Rectal smooth muscle tissue (tissue), 1 donor: ENCODE measurements at regions not wholly inside any gene's neighbourhood (a gene's known extent, or its start where the extent isn't known, plus 50 kb on each side); places are given as distances from the start of the nearest gene placed in this dataset.

Source experiments
- H3K27ac ChIP-seq: one replicate; pipeline ENCODE4 v1.7.0; 2013; ENCODE audit warnings: low read depth, low read length, inconsistent platforms
- H3K27me3 ChIP-seq: one replicate; pipeline ENCODE4 v1.7.0; 2013; ENCODE audit warnings: low read length; ENCODE audit not compliant: control insufficient read depth, insufficient read depth
- H3K36me3 ChIP-seq: one replicate; pipeline ENCODE4 v1.7.0; 2013; ENCODE audit warnings: low read length; ENCODE audit not compliant: control insufficient read depth, insufficient read depth
- H3K4me1 ChIP-seq: one replicate; pipeline ENCODE4 v1.7.0; 2013; ENCODE audit warnings: low read length; ENCODE audit not compliant: control insufficient read depth, insufficient read depth
- H3K4me3 ChIP-seq: one replicate; pipeline ENCODE4 v1.7.0; 2013; ENCODE audit warnings: low read length
- H3K9ac ChIP-seq: one replicate; pipeline ENCODE4 v1.7.0; 2013; ENCODE audit warnings: low read length

DNA sequence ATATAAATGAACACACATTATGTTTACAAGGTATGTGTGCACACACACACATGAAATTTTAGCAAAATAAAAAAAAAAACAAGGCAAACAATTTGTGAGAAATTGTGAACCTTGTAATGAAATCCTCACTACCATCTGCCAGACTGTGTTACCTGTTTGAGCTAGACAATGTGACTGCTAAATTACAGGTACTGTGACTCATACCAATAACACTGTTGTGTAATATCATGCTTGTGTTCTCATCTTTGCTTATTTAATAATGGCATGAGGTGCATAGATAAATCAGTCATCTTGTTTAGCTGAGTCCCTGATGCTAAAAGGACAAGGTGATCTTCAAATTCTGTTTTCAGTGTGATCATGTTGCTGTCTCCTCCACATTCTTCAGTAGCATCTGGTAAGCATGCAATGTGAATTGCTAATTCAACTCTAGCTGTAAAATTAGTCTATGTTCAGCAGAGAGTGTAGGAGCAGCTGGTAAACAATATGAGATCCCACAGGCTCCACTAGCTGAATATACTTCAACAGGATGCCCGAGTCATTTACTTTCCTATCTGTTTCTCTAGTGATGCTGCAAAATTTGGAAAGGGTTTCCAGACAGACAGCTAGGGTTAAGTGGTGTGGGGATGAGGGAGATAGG is 966.3 kb upstream of the C9orf72 start:
- Histone ChIP-seq H3K4me3 (no peak overlapping the region), H3K27ac (no peak overlapping the region), H3K4me1 (no peaks in the 10 kb centered on the region), H3K36me3 (no peaks in the 10 kb centered on the region), H3K27me3 (no peaks in the 10 kb centered on the region), H3K9ac (no peak overlapping the region)

GRCh38 chr9:28542928-28543327 is 969.6 kb upstream of the C9orf72 start:
- H3K27me3 ChIP-seq, result no peaks in the 10 kb centered on the region
- no peak overlapping the region for H3K27ac ChIP-seq
- H3K9ac ChIP-seq, result no peak overlapping the region
- H3K4me1 ChIP-seq, result no peaks in the 10 kb centered on the region
- H3K36me3 ChIP-seq, result no peaks in the 10 kb centered on the region
- H3K4me3 ChIP-seq, result no peak overlapping the region

DNA sequence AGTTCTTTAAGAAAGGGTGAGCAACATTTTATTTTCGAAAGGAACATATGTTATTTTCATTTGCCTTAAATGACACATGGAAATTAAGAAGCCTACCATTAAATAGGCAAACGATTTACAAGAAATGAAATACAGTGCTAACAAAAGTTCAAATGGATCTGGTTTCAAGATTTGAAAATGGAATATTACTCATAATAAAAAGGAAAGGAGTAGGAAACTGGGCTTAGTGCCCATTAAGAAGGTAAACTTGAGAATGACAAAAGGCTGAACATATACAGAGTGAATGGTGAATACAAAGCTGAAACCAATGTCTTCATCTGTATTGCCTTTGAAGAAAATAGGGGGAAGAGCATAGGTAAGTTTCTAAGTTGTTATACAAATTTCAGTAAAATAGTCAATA is 974.2 kb upstream of the C9orf72 start:
- no peak overlapping the region for H3K4me3 ChIP-seq
- no peak overlapping the region for H3K9ac ChIP-seq
- H3K27me3 ChIP-seq, result no peaks in the 10 kb centered on the region
- H3K4me1 ChIP-seq, result no peaks in the 10 kb centered on the region
- H3K36me3 ChIP-seq, result no peaks in the 10 kb centered on the region
- H3K27ac ChIP-seq, result no peak overlapping the region

- Histone ChIP-seq H3K27ac (no peak overlapping the region), H3K4me3 (no peak overlapping the region), H3K27me3 (no peaks in the 10 kb centered on the region), H3K9ac (no peak overlapping the region), H3K4me1 (no peaks in the 10 kb centered on the region), H3K36me3 (no peaks in the 10 kb centered on the region)
Measured at GRCh38 chr9:28563291-28563934, 990.1 kb upstream of the C9orf72 start.

DNA sequence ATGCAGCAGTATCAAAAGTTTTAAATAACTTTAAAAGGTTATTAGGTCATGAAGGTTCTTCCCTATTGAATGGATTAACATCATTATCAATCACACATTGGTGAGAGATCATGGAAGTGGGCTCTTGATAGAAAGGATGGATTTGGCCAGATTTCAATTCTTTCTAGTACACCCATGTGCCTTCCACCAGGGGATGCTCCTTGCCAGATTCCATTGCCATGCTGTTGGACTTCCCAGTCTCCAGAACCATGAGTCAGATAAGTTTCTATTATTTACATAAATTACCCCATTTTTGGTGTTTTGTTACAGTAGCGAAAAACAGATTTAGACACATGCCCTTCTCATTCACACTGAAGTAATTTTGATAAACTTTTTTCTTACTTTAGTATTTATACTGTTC is 1010.6 kb upstream of the C9orf72 start:
- Histone ChIP-seq H3K4me3 (no peak overlapping the region), H3K9ac (no peak overlapping the region), H3K4me1 (no peaks in the 10 kb centered on the region), H3K27me3 (no peaks in the 10 kb centered on the region), H3K36me3 (no peaks in the 10 kb centered on the region), H3K27ac (no peak overlapping the region)

- no peak overlapping the region for H3K4me3 ChIP-seq
- H3K9ac ChIP-seq, result no peak overlapping the region
- no peaks in the 10 kb centered on the region for H3K4me1 ChIP-seq
- H3K27ac ChIP-seq, result no peak overlapping the region
- no peaks in the 10 kb centered on the region for H3K27me3 ChIP-seq
- H3K36me3 ChIP-seq, result no peaks in the 10 kb centered on the region
Measured at GRCh38 chr9:28584542-28584941, 1011.3 kb upstream of the C9orf72 start.

GRCh38 chr9:28587052-28587451 is 1013.8 kb upstream of the C9orf72 start:
- H3K36me3 ChIP-seq, result no peaks in the 10 kb centered on the region
- H3K27ac ChIP-seq, result no peak overlapping the region
- no peaks in the 10 kb centered on the region for H3K27me3 ChIP-seq
- no peak overlapping the region for H3K9ac ChIP-seq
- H3K4me1 ChIP-seq, result no peaks in the 10 kb centered on the region
- no peak overlapping the region for H3K4me3 ChIP-seq

DNA sequence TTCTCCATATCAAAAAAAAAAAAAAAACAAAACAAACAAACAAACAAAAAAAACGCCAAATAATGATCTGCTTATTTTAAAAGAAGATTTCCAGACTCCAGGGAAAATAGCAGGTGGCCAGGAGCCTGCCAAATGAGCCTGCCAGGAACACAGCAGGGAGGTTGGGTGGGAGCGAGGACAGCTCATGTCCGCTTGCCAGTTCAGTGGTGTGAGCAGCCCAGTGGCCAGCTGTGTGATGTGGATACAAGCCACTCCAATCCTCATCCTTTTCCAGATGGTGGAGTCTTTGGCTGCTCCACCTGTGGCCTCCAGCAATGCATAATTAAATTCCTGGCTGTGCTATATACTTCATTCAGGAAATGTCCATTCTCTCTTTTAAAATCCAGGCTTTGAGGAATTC is 1025.1 kb upstream of the C9orf72 start:
- H3K27me3 ChIP-seq, result no peaks in the 10 kb centered on the region
- H3K27ac ChIP-seq, result no peak overlapping the region
- H3K4me3 ChIP-seq, result no peak overlapping the region
- H3K9ac ChIP-seq, result no peak overlapping the region
- no peaks in the 10 kb centered on the region for H3K4me1 ChIP-seq
- no peaks in the 10 kb centered on the region for H3K36me3 ChIP-seq

DNA sequence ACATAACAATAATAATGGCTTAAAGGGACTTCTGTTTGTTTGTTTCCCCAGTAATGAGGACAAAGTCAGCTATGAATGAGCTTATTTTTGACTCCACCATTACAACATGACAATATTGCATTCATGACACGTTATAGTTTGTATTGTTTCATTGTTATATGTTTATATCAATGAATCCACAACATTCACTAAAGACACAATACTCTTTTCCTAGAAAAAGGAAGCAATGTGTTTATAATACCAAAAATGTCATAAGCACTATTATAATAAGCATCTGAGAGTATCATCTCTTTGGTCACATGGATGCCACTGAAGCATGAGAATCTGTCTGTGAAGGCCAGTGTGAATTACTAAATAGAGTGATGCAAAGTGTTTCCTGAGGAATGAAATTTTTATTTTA is 1026.9 kb upstream of the C9orf72 start:
- H3K4me3 ChIP-seq, result no peak overlapping the region
- H3K9ac ChIP-seq, result no peak overlapping the region
- no peaks in the 10 kb centered on the region for H3K36me3 ChIP-seq
- no peak overlapping the region for H3K27ac ChIP-seq
- no peaks in the 10 kb centered on the region for H3K4me1 ChIP-seq
- H3K27me3 ChIP-seq, result no peaks in the 10 kb centered on the region

DNA sequence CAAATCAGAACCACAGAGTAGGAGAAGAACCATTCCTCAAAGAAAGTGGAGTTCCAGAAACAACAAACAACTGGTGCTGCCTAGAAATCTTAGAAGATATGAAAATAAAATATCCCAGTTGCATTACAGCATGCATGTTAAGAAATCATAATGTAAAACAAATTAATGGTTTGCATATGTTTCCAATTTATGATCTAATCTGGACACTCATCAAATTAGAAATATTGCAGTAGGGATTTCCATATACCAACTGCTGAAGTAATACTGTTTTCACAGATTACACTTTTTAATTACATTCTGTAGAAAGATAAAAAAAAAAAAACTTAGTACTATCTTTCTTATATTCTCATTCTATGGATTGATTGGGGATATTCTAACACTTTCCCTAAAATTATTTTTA is 1034.6 kb upstream of the C9orf72 start:
- no peak overlapping the region for H3K4me3 ChIP-seq
- H3K27ac ChIP-seq, result no peak overlapping the region
- no peaks in the 10 kb centered on the region for H3K36me3 ChIP-seq
- no peak overlapping the region for H3K9ac ChIP-seq
- H3K4me1 ChIP-seq, result no peaks in the 10 kb centered on the region
- H3K27me3 ChIP-seq, result no peaks in the 10 kb centered on the region

DNA sequence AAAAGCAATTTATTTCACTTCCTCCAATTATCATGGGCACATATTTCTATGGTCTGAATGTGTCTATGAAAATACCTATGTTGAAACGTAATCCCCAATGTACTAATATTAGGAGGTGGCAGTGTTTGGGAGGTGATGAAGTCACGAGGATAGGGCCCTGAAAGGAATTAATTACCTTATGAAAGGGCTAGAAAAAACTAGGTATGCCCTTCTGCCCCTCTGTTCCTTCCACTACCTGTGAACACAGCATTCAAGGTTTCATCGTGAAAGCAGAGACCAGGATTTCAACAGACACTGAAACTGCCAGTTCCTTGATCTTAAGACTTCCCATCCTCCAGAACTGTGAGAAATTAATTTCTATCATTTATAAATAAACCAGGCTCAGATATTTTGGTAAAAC is 1037.1 kb upstream of the C9orf72 start:
- H3K27ac ChIP-seq, result no peak overlapping the region
- no peak overlapping the region for H3K9ac ChIP-seq

DNA sequence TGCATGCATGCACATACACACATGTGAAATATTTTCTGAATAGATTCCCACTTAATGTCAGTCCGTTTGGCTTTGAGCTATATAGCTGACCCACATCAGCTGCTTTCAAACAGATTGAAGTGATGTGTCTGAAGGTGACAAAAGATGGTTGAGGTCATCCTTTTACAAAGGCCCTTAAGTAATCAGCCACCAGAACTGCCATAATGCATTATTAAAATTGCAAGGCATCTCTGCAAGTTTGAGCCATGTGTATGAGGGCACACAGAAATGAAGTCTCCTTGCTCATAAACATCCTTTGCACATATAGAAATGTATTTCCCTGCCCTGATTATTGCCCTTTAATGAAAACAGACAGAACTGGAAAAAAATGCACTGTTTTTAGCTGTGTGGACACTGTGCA is 1043.0 kb upstream of the C9orf72 start:
- no peaks in the 10 kb centered on the region for H3K36me3 ChIP-seq
- no peak overlapping the region for H3K27ac ChIP-seq
- H3K4me3 ChIP-seq, result no peak overlapping the region
- H3K27me3 ChIP-seq, result no peaks in the 10 kb centered on the region
- no peak overlapping the region for H3K9ac ChIP-seq
- H3K4me1 ChIP-seq, result no peaks in the 10 kb centered on the region

More for the DNA sequence above, 1037.1 kb upstream of the C9orf72 start:
- no peaks in the 10 kb centered on the region for H3K27me3 ChIP-seq
- no peaks in the 10 kb centered on the region for H3K4me1 ChIP-seq
- no peak overlapping the region for H3K4me3 ChIP-seq
- no peaks in the 10 kb centered on the region for H3K36me3 ChIP-seq

DNA sequence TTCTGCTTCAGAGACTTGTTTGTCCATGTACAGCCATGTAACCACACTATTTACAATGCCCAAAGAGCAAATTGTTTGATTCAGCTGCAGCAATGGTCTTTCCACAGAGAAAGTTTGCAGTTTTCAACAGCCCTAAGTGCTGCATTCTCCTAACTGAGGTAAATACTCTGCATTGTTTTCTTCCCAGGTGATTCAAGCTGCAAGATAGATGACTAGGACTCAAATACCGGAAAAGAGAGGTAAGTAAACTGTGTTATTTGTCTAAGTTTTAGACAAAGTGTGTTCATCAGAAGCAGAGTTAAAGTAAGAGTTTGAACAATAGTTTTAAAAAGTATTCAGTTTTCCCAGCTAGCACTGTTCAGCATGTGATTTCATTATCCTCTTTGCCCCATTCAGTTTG is 1046.7 kb upstream of the C9orf72 start:
- no peak overlapping the region for H3K9ac ChIP-seq
- H3K27ac ChIP-seq, result no peak overlapping the region
- no peaks in the 10 kb centered on the region for H3K36me3 ChIP-seq
- H3K27me3 ChIP-seq, result no peaks in the 10 kb centered on the region
- no peaks in the 10 kb centered on the region for H3K4me1 ChIP-seq
- no peak overlapping the region for H3K4me3 ChIP-seq
